ENCODE measurements at regions not wholly inside any gene's neighbourhood (a gene's known extent, or its start where the extent isn't known, plus 50 kb on each side); places are given as distances from the start of the nearest gene placed in this dataset.
A peak's percentile ranks its signal among the peaks of the same experiment; 100 is the strongest.

DNA sequence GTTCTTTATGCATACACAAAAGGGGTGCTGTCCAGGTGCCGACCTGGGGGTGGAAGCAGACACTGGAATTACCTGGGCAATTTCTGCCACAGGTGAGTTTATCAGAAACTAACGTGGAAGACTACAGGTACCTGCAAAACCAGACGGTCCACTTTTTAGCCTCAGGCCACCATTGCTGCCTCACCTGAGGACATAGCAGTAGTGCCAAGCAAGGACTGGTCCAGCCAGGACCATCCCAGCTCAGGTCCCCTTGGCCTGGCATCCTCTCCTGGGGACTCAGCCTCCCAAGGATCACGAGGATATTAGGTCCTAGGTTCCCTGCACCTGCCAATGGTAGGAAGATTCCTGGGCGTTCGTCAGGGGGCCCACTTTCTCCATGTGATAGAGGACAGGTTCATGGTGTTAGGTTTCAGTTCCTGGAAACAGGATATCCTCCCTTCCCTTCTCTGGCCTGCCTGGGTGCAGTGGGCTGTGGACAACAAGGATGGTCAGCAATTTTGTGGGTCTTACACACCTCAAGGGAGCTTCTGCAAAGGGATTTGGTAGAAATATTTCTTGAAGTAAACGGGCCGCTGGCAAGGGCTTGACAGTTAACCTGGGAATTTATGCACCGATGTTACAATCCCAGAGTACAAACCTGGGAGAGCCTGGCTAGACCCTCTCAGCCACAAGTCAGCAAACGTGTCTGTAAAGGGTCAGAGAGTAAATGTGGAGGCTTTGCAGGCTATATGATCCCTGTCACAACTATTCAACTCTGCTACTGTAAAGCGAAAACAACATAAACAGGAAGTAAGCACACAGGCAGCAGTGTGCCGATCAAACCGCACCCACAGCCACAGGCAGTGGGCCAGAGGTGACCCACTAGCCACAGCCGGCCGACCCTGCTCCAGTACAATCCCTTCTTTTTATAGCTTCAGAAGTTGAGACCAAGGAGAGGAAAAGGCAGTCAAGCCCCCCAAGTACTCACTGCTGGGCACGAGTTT, 71.4 kb upstream of the RAB4A start:
- DNase-seq (ENCODE audit: low read depth): no peak
- TF ChIP-seq, protein P1, sequence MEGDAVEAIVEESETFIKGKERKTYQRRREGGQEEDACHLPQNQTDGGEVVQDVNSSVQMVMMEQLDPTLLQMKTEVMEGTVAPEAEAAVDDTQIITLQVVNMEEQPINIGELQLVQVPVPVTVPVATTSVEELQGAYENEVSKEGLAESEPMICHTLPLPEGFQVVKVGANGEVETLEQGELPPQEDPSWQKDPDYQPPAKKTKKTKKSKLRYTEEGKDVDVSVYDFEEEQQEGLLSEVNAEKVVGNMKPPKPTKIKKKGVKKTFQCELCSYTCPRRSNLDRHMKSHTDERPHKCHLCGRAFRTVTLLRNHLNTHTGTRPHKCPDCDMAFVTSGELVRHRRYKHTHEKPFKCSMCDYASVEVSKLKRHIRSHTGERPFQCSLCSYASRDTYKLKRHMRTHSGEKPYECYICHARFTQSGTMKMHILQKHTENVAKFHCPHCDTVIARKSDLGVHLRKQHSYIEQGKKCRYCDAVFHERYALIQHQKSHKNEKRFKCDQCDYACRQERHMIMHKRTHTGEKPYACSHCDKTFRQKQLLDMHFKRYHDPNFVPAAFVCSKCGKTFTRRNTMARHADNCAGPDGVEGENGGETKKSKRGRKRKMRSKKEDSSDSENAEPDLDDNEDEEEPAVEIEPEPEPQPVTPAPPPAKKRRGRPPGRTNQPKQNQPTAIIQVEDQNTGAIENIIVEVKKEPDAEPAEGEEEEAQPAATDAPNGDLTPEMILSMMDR (IDR thresholded peaks at IDR 0.05; ENCODE audit: insufficient read depth, low read length, severe bottlenecking): no peak
- no peak for FAIRE-seq
- Histone ChIP-seq H3K4me3 (ENCODE audit: low read depth, low read length) (no peak overlapping the region), H3K27me3 (ENCODE audit: control insufficient read depth, insufficient read depth, low read length) (peaks cover 6% of the 10 kb centered on the region), H3K36me3 (ENCODE audit: control insufficient read depth, insufficient read depth, low read length) (no peaks in the 10 kb centered on the region)

DNA sequence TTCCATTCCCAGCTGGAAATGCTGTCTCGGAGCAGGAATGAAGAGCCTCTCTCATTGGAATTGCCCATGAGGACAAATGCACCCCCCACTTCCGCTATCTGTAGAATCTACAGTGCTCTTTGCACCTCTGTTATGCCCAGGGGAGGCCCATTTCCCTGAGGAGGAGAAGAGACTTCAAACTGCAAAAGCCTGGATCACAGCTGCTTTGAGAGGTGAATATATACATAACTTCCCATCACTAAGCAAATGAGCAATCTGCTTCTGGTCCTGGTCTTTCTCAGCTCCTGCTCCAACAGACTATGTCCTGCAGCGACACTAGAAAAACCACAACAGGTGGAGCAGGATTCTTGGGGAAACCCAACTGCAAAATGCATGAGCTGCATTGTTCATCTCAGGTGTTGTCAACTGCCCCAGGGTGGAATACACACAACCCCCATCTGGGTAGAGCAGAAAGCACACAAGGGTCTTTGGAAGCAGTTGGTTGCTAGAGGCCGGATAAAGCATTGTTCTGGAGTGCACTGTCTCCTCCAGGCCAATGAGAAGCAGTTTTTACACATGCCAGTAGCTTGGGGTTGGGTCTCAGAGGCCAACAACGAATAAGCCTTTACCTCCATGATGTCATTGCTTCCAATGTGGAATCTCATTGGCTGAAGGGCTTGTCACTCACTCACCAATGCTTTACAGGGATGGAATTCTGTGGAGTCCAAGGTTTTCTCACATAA, 67.7 kb upstream of the RAB4A start:
- DNase-seq (ENCODE audit: low read depth) (peak; percentile 22), FAIRE-seq (no peak)
- no peaks in the 10 kb centered on the region for H3K36me3 ChIP-seq (ENCODE audit: control insufficient read depth, insufficient read depth, low read length)
- H3K27me3 ChIP-seq (ENCODE audit: control insufficient read depth, insufficient read depth, low read length): peaks cover 23% of the 10 kb centered on the region
- TF ChIP-seq, protein P1 (IDR thresholded peaks at IDR 0.05; ENCODE audit: insufficient read depth, low read length, severe bottlenecking): no peak
- H3K4me3 ChIP-seq (ENCODE audit: low read depth, low read length): no peak overlapping the region

DNA sequence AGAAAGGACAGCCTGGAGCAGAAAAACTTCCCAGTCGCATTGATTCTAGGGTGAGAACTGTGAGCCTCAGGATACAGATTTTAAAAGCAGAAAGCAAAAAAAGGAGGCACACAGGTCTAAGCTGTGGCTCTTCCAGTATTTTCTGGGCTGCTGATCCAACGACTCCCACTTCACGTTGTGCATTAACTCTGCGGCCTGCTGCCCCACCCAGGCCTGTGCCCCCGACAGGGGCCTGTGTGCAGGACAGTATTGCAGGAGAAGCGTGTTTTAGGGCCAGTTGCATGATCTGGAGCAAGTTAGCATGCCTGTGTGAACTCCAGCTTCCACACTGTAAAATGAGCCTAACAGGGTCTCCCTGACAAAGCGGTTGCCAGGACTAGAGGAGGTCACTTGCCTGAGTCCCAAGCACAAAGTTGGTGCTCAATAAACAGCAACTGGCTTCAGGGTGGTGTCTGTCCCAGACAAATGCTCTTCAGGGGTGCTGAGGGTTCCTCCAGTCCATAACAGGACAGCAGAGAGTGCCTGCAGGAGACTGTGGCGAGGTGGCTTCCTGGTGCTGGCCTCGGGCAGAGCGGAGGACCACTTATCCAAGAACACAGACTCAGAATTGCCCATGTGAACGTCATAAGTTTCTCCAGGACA, 66.8 kb upstream of the RAB4A start:
- DNase-seq (ENCODE audit: low read depth): no peak
- H3K36me3 ChIP-seq (ENCODE audit: control insufficient read depth, insufficient read depth, low read length): no peaks in the 10 kb centered on the region
- H3K4me3 ChIP-seq (ENCODE audit: low read depth, low read length): no peak overlapping the region
- no peak for FAIRE-seq
- TF ChIP-seq, protein P1 (IDR thresholded peaks at IDR 0.05; ENCODE audit: insufficient read depth, low read length, severe bottlenecking): no peak
- H3K27me3 ChIP-seq (ENCODE audit: control insufficient read depth, insufficient read depth, low read length): peaks cover 23% of the 10 kb centered on the region

DNA sequence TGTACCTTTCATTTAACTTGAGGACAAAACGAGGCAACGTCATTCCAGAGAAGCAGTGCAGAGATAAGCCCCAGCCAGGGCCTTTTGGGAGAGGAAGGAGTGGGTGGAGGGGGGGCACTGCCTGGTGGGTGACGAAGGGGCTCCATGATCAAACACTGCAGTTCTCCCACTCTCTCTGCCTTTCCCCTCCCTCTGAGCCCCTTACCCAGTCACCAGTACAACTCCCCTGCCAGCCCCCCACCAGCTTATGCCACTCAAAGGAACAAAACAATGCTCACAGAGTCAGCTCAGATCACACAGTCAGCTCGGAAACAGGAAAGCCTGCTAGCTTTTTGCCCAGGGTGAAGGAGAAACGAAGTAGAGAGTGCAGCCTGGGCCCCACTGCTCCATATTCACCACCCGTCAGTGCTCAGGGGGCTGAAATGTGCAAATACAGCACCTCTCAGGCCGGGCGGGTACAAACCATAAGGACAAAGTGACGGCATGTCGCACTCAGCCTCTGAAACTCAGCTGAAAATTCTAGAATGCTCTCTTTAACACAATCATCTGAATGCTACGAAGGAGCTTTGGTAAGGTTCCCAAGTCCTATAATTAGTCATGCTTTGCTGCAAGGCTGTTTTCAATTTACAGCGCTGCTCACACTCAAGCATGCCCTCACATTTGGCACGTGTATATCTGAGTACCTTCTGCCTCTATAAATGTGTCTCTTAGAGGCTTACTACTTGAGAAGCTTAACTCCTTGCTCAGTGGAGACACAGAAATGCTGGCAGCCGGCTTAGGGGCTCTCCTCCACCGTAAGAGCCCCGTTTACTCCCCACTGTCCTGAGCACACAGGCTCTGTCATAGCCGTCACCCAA, 65.8 kb upstream of the RAB4A start:
- H3K4me3 ChIP-seq (ENCODE audit: low read depth, low read length): no peak overlapping the region
- H3K27me3 ChIP-seq (ENCODE audit: control insufficient read depth, insufficient read depth, low read length): peaks cover 24% of the 10 kb centered on the region
- no peak for DNase-seq (ENCODE audit: low read depth)
- H3K36me3 ChIP-seq (ENCODE audit: control insufficient read depth, insufficient read depth, low read length): no peaks in the 10 kb centered on the region
- TF ChIP-seq, protein P1 (IDR thresholded peaks at IDR 0.05; ENCODE audit: insufficient read depth, low read length, severe bottlenecking): no peak
- no peak for FAIRE-seq

DNA sequence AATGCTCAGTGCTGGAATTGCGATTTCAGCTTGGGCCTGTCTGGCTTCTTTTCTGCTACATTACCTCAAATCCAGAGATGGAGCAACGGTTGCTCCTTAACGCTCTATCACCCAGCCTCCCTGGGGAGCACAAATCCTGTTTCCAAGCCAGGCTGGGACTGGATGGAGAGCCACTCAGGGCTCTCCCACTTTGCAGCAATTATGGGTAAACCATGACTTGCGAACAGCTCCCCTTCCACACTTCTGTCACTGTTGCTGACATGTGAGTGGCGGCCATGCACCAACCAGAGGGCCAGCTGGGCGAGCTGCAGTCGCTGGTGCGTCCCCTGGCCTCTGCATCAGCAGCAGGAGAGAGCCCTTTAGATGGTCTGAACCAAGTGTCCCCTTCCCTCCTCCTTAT, 65.1 kb upstream of the RAB4A start:
- FAIRE-seq (no peak), DNase-seq (ENCODE audit: low read depth) (no peak)
- Histone ChIP-seq H3K36me3 (ENCODE audit: control insufficient read depth, insufficient read depth, low read length) (no peaks in the 10 kb centered on the region), H3K27me3 (ENCODE audit: control insufficient read depth, insufficient read depth, low read length) (peaks cover 24% of the 10 kb centered on the region), H3K4me3 (ENCODE audit: low read depth, low read length) (no peak overlapping the region)
- TF ChIP-seq, protein P1 (IDR thresholded peaks at IDR 0.05; ENCODE audit: insufficient read depth, low read length, severe bottlenecking): no peak

Measured in bronchial epithelial cell (primary cell).